ENCODE measurements at regions not wholly inside any gene's neighbourhood (a gene's known extent, or its start where the extent isn't known, plus 50 kb on each side); places are given as distances from the start of the nearest gene placed in this dataset.

DNA sequence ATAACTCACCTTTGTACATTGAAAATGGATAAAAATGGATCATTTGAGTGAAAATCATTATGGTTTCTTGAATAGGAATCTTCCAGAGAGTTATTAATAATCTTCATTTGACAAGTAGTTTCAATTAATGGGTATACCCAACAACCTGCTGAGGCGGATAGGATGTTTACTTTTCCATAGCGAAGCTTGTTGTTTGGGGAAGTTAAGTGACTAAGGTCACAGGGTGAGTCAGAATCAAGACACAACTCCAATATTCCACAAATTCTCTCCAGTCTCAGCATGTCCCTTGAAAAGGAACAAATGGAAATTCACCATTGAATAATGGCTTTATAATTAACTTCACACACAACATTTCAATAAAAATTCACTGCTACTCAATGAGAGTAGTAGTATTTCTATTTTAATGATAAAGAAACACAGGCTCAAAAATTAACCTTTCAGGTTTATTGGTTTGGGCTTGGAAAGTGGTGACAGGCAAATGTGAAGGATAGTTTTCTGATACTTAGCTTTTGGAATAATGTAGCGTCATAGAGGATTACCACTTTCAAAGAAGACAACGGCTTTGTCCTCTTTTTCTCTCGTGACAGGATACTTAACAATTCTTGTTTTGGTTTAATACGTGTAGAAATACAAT lies 211.3 kb downstream of the GPD2 start:
- H3K27me3 Mint-ChIP-seq: no peaks in the 10 kb centered on the region
- no peak for DNase-seq
- no peaks in the 10 kb centered on the region for H3K4me1 Mint-ChIP-seq
- POLR2A ChIA-PET: no interaction called here
- no peaks in the 10 kb centered on the region for H3K36me3 Mint-ChIP-seq (ENCODE audit: low read depth)
- CTCF ChIA-PET: no interaction called here
- no peak overlapping the region for H3K27ac Mint-ChIP-seq
- H3K9me3 Mint-ChIP-seq: no peaks in the 10 kb centered on the region
- no peak overlapping the region for H3K4me3 Mint-ChIP-seq

DNA sequence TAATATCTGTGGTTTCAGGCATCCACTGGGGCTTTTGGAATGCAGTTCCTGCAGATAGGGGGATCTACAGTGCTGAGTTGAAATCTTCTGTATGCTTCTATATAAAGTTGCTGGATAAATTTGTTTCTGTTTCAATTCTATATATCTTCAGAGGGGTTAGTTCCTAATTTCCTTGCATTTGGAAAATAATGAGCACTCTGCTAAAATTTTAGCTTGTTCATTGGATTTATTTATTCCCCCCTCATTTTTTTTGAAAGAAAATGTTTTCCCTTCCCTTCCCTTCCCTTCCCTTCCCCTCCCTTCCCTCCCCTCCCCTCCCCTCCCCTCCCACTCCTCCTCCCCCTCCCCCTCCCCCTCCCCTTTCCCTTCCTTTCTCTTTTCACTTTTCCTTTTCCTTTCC lies 212.3 kb downstream of the GPD2 start:
- POLR2A ChIA-PET: no interaction called here
- Mint-ChIP-seq H3K27ac (no peak overlapping the region), H3K27me3 (no peaks in the 10 kb centered on the region), H3K4me3 (no peak overlapping the region), H3K4me1 (no peaks in the 10 kb centered on the region), H3K9me3 (no peaks in the 10 kb centered on the region), H3K36me3 (ENCODE audit: low read depth) (no peaks in the 10 kb centered on the region)
- no peak for DNase-seq
- CTCF ChIA-PET: no interaction called here

DNA sequence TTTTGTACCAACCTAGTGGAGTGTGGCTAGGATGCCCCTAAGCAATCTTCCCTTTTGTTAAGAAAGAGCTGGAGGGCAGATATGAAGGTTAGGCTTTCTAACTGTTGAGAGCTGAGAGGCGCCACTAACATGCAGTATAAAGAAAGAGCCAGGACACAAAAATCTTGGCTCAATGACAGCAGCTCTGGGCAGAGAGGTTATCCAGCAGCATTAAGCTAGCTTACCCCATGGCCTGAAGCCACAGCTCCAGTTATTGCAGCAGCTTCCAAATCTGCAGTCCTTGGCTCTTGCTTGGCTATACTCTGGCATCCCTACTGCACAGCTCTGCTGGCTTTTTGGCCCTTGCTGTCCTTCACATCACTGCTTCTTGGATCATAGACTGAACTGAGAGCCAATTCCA lies 213.4 kb downstream of the GPD2 start:
- Mint-ChIP-seq H3K4me3 (no peak overlapping the region), H3K9me3 (no peaks in the 10 kb centered on the region), H3K27ac (no peak overlapping the region), H3K4me1 (no peaks in the 10 kb centered on the region), H3K36me3 (ENCODE audit: low read depth) (no peaks in the 10 kb centered on the region), H3K27me3 (no peaks in the 10 kb centered on the region)
- DNase-seq: no peak
- ChIA-PET POLR2A (no interaction called here), CTCF (no interaction called here)

DNA sequence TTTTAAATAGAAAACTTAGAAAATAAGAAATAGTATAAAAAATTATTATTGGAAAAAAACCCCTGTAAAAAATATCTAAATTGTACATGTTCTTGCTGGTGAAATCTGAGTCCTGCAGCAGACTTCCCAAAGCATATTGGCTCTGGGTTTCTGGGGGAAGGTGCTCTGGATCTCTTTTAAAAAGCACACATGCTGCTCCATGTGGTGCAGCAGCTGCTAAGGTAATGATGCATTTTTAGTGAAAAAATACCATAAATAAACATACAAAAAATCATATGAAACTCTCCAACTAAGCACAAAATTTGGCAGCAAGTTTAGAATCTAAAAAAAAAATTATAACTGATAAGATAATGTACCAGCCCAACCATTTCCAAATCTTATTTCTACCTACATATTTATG lies 216.5 kb downstream of the GPD2 start:
- POLR2A ChIA-PET: no interaction called here
- no peaks in the 10 kb centered on the region for H3K4me1 Mint-ChIP-seq
- peaks cover 8% of the 10 kb centered on the region for H3K27me3 Mint-ChIP-seq
- H3K36me3 Mint-ChIP-seq (ENCODE audit: low read depth): no peaks in the 10 kb centered on the region
- DNase-seq: no peak
- H3K4me3 Mint-ChIP-seq: no peak overlapping the region
- H3K27ac Mint-ChIP-seq: no peak overlapping the region
- no peaks in the 10 kb centered on the region for H3K9me3 Mint-ChIP-seq
- CTCF ChIA-PET: no interaction called here

DNA sequence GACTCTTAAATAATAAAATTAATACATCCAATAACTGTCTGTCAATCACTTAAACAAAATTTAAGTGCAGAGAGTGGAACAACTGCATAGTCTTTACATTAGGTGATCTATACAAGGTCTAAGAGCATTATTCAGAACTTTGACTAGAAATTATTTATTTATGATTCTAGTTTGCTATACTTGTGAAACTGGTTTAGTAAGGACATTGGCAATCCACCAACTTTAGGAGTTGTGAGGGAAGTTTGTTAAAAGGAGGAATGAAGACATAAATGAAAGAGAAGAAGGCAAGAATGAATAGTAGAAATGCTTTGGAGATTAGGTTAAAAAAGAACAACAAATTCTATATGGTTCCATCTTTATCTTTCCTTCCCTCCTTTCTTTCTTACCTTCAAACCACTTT lies 217.5 kb downstream of the GPD2 start:
- no peak overlapping the region for H3K27ac Mint-ChIP-seq
- no peaks in the 10 kb centered on the region for H3K4me1 Mint-ChIP-seq
- H3K9me3 Mint-ChIP-seq: no peaks in the 10 kb centered on the region
- CTCF ChIA-PET: no interaction called here
- DNase-seq: no peak
- H3K4me3 Mint-ChIP-seq: no peak overlapping the region
- no peaks in the 10 kb centered on the region for H3K36me3 Mint-ChIP-seq (ENCODE audit: low read depth)
- POLR2A ChIA-PET: no interaction called here
- peaks cover 8% of the 10 kb centered on the region for H3K27me3 Mint-ChIP-seq

DNA sequence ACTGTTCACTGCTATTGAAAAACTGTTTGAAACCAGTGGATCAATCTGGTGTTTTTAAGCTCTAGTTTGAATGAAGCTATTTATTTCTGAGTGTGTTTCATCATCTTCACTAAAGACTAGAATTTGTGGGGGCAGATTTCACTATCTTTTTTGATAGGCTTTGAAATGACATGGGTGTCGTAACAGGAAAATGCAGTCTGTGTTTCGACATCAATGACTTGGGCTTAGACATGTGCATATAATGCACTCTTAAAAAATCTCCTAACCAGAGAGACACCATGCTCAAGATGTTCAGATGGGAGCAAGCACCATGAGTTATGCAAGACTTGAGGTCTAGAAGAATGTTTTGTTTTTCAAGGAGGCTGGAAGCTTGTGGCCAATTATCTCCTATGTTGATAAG lies 221.6 kb downstream of the GPD2 start:
- H3K4me3 Mint-ChIP-seq: no peak overlapping the region
- CTCF ChIA-PET: no interaction called here

DNA sequence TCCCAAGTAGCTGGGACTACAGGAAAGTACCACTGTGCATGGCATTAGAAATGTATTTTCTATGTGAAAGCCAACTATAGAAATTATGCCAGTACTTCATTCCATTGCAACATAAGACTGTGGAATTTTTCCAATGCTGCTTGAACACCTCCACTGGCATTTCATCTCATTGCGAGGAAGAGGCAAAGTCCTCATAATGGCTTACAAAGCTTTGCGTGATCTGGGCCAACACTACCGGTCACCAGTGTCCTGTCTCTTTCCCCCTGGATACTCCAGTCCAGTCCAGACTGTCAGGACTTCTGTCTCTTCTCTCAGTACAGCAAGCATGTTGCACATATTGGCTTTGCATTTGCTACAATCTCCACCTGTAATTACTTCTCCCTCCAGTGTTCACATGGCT lies 223.5 kb downstream of the GPD2 start:
- DNase-seq: no peak
- CTCF ChIA-PET: no interaction called here
- Mint-ChIP-seq H3K4me3 (no peak overlapping the region), H3K9me3 (no peaks in the 10 kb centered on the region), H3K4me1 (no peaks in the 10 kb centered on the region), H3K27me3 (peaks cover 10% of the 10 kb centered on the region), H3K36me3 (ENCODE audit: low read depth) (no peaks in the 10 kb centered on the region), H3K27ac (no peak overlapping the region)
- POLR2A ChIA-PET: no interaction called here

More for the DNA sequence above, 221.6 kb downstream of the GPD2 start:
- no peak for DNase-seq
- Mint-ChIP-seq H3K36me3 (ENCODE audit: low read depth) (no peaks in the 10 kb centered on the region), H3K27me3 (peaks cover 10% of the 10 kb centered on the region), H3K27ac (no peak overlapping the region), H3K9me3 (no peaks in the 10 kb centered on the region), H3K4me1 (no peaks in the 10 kb centered on the region)
- POLR2A ChIA-PET: interaction anchor here (0.6 kb wide), 1 partner anchor 584 kb away, joined by 3 read pairs; no protein-coding TSS in a partner anchor

DNA sequence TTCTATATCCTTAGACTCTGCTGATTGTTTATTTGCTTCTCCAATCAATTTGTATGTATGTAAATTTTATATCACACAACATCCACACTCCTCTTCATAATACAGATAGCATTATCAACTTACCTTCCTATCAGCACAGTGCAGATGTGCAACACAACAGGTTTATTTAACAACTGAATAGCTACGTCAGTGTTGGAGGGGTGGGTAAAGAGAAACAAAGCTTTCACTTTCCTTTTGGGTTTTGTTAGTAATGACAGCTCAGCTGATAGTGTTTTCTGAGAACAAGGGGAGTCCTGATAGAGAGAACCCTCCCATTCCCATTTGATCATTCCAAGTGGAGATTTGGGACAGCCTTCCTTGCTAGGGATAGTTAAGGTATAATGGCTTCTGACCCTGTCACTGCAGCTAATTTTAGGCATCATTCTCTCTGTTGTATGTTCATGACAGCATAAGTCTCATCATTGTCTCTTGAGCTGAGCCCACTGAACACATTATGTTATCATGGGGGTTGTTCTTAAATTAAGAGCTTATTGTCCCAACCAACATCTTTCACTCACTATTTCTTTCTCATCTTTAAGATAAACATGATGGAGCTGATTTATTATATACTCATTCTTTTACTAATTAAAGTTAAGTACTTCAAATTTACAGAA lies 227.7 kb downstream of the GPD2 start:
- ChIA-PET POLR2A (no interaction called here), CTCF (no interaction called here)
- Mint-ChIP-seq H3K9me3 (no peaks in the 10 kb centered on the region), H3K27me3 (peaks cover 5% of the 10 kb centered on the region), H3K36me3 (ENCODE audit: low read depth) (no peaks in the 10 kb centered on the region), H3K27ac (no peak overlapping the region), H3K4me1 (peaks cover 1% of the 10 kb centered on the region), H3K4me3 (no peak overlapping the region)
- no peak for DNase-seq

DNA sequence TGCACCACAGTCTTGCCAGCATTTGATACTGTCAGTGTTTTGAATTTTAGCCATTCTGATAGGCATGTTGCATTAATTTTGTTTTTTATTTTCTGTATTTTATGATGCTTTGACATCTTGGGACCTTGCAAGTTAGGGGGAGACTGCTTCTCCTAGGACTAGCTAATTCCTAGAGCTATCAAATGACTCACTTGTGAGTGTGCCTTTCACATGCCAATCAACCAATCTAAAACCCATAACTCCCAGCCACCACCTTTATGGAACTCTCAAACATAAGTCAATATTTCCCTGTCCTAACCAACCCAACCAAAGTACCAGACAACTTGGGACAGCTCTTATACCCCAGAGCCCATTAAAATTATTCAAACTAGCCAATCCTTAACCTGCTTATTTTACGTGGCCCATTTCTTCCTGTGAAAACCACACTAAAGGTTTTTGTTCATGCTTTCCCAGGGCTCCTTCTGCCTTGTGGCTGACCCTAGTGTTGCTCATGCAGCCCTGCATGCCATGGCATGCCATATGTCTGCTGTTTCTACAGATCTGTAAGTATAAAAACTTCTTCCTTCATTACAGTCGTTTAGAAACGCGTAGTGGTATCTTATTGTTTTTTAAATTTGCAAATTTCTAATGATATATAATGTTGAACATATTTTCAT lies 230.1 kb downstream of the GPD2 start:
- DNase-seq: no peak
- no peak overlapping the region for H3K27ac Mint-ChIP-seq
- peaks cover 6% of the 10 kb centered on the region for H3K27me3 Mint-ChIP-seq
- H3K9me3 Mint-ChIP-seq: peaks cover 2% of the 10 kb centered on the region
- no peaks in the 10 kb centered on the region for H3K36me3 Mint-ChIP-seq (ENCODE audit: low read depth)
- ChIA-PET POLR2A (no interaction called here), CTCF (no interaction called here)
- no peak overlapping the region for H3K4me3 Mint-ChIP-seq
- H3K4me1 Mint-ChIP-seq: peaks cover 1% of the 10 kb centered on the region

DNA sequence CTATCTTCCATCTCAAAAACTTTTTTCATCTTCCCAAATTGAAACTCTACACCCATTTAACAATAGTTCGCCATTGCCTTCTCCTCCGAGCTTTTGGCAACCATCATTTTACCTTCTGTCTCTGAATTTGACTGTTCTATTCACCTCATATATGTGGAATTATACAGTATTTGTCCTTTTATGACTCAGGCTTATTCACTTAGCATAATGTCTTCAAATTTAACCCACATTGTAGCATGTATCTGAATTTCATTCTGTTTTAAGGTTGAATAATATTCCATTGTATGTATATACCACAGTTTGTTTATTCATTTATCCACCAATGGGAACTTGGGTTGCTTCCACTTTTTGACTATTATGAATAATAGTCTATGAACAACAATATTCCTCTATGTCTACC lies 233.9 kb downstream of the GPD2 start:
- DNase-seq: no peak
- H3K4me1 Mint-ChIP-seq: peaks cover 1% of the 10 kb centered on the region
- peaks cover 6% of the 10 kb centered on the region for H3K27me3 Mint-ChIP-seq
- no peak overlapping the region for H3K4me3 Mint-ChIP-seq
- H3K27ac Mint-ChIP-seq: no peak overlapping the region
- H3K36me3 Mint-ChIP-seq (ENCODE audit: low read depth): no peaks in the 10 kb centered on the region
- H3K9me3 Mint-ChIP-seq: peaks cover 2% of the 10 kb centered on the region
- CTCF ChIA-PET: no interaction called here
- POLR2A ChIA-PET: no interaction called here

DNA sequence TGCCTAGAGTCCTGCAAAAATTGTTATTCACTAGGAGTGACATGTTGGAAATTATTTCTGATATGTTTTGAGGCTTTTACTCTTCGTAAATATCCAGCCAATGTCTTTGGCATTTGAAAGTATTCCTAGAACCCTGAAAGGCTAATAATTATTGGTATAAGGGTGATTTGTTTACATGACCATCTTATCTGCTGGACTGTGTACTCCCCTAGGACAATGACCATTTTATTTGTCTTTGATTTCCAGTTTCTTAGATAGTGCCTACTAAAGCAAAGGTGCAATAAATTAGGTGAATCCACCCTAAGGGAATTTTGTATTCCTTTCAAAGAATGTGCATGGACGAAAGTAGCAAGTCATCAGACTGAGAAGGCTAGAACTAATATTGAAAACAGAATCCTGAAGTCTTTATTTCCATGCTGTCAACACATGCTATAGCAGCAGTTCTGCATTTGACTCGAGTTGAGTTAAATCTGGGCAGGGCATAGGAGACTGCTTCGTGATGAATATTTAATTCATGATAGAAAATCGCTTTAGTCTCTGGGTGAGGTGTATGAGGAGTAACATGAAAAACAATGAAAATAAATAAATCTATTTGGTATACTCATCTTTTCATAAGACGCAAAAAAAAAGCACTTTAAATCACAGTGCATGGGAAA lies 235.7 kb downstream of the GPD2 start:
- Mint-ChIP-seq H3K4me1 (no peaks in the 10 kb centered on the region), H3K27me3 (peaks cover 3% of the 10 kb centered on the region), H3K27ac (no peak overlapping the region), H3K4me3 (no peak overlapping the region), H3K9me3 (peaks cover 2% of the 10 kb centered on the region), H3K36me3 (ENCODE audit: low read depth) (no peaks in the 10 kb centered on the region)
- POLR2A ChIA-PET: no interaction called here
- DNase-seq: no peak
- CTCF ChIA-PET: no interaction called here

DNA sequence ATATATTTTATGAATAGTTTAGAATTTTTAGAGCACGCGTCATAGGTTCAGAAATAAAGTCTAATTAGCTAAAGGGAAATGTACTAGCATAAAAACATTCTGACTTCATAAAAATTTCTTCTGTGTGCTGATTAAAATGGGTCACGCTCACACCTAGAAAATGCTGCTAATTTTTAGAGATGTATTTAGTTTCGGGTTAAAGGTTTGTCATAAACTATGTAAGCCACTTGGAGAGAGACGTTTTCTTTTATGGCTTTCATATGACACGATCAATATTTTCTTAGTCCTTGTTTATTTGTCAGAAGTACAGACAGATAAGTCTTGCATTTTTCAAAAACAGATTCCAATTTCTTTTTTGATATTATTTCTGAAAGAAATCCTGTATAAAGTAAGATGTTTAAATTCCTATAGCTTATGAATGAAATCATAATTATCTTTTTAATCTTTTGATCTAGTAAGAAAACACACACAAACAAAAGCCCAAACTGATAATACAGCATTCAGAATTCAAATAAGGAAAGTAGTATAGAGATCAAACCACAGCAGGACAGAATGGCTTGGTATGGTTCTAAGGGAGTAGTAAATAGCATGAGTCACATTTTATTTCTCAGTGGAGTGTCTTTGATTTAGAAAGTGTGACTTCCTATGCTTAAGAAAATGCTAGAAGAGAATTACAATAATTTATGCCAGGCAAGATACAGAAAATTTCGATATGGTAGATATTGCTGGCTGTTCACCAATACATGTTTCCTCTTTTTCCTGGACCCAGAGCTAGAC lies 236.6 kb downstream of the GPD2 start:
- H3K4me3 Mint-ChIP-seq: no peak overlapping the region
- no peak for DNase-seq
- H3K27ac Mint-ChIP-seq: no peak overlapping the region
- no peaks in the 10 kb centered on the region for H3K4me1 Mint-ChIP-seq
- POLR2A ChIA-PET: interaction anchor here (0.6 kb wide), 1 partner anchor 12 kb away, joined by 3 read pairs; no protein-coding TSS in a partner anchor
- H3K36me3 Mint-ChIP-seq (ENCODE audit: low read depth): no peaks in the 10 kb centered on the region
- H3K9me3 Mint-ChIP-seq: peaks cover 2% of the 10 kb centered on the region
- CTCF ChIA-PET: no interaction called here
- H3K27me3 Mint-ChIP-seq: peaks cover 3% of the 10 kb centered on the region

DNA sequence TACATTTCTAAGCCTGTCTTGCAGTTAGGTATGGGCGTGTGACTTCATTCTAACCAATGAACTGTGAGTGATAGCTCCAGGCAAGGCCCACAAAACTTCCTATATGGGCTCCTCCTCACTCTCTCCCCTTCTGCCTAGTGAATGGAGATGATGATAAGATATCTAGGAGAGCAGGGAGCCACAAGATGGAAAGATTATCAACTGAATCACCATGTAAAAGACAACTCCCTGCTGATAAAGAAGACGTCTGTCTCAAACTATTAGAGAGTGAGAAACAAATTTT lies 237.1 kb downstream of the GPD2 start:
- no peaks in the 10 kb centered on the region for H3K36me3 Mint-ChIP-seq (ENCODE audit: low read depth)
- ChIA-PET POLR2A (interaction anchor here (0.6 kb wide), 1 partner anchor 12 kb away, joined by 3 read pairs; no protein-coding TSS in a partner anchor), CTCF (no interaction called here)
- DNase-seq: no peak
- H3K4me3 Mint-ChIP-seq: no peak overlapping the region
- peaks cover 3% of the 10 kb centered on the region for H3K27me3 Mint-ChIP-seq
- H3K9me3 Mint-ChIP-seq: peaks cover 2% of the 10 kb centered on the region
- H3K27ac Mint-ChIP-seq: no peak overlapping the region
- no peaks in the 10 kb centered on the region for H3K4me1 Mint-ChIP-seq

Measured in activated CD4-positive, alpha-beta T cell treated with anti-CD3 and anti-CD28 coated beads, Interleukin-2, amount 10 ng/mL, durations not matched to agents 7 days and 5 days (primary cell).